H1 (cell line): ENCODE measurements at regions not wholly inside any gene's neighbourhood (a gene's known extent, or its start where the extent isn't known, plus 50 kb on each side); places are given as distances from the start of the nearest gene placed in this dataset.

ENCODE experiments used
- CTCF ChIA-PET: fragments of 300-600 bp; sonication (Branson Sonifier 250); formaldehyde crosslinking; loops from one replicate; lab custom pipeline; 2021; ENCODE audit not compliant: partially characterized antibody; lab: Charles Lee
- POLR2A ChIA-PET: fragments of 300-600 bp; sonication (Branson Sonifier 250); formaldehyde crosslinking; loops from one replicate; lab custom pipeline; 2021; ENCODE audit warnings: inconsistent platforms; ENCODE audit not compliant: partially characterized antibody; lab: Charles Lee
- DNase-seq, 2 experiments: peaks; one replicate each; pipeline versions ENCODE4 v3.0.0 to v3.0.0-alpha.2; 2010 to 2022; ENCODE audit warnings: low spot score in 2 of 2, low read depth in 1 of 2, mixed read lengths in 1 of 2
- FAIRE-seq: peaks from 2 replicates; lab custom pipeline; 2011; peaks lifted over from hg19 to GRCh38; lab: Jason Lieb, UNC
- H2AFZ ChIP-seq: 2 replicates; pipeline ENCODE4 v1.8.1; 2012; ENCODE audit warnings: low read length, inconsistent platforms
- H2AK5ac ChIP-seq: 2 replicates; pipeline ENCODE4 v1.6.1; 2013; ENCODE audit warnings: low read depth, low read length
- H2BK120ac ChIP-seq: replicated peaks from 2 replicates; pipeline ENCODE3; 2013; ENCODE audit warnings: low read depth, low read length, inconsistent platforms
- H2BK12ac ChIP-seq: 2 replicates; pipeline ENCODE4 v1.6.1; 2013; ENCODE audit warnings: low read depth, low read length
- H2BK15ac ChIP-seq: 2 replicates; pipeline ENCODE4 v1.6.1; 2013; ENCODE audit warnings: low read length
- H2BK20ac ChIP-seq: 2 replicates; pipeline ENCODE4 v1.6.1; 2013; ENCODE audit warnings: low read length
- H2BK5ac ChIP-seq: 2 replicates; pipeline ENCODE4 v1.6.1; 2013; ENCODE audit warnings: low read depth, low read length
- H3K14ac ChIP-seq: 2 replicates; pipeline ENCODE4 v1.6.1; 2013; ENCODE audit warnings: inconsistent platforms; ENCODE audit not compliant: insufficient read length
- H3K18ac ChIP-seq: 2 replicates; pipeline ENCODE4 v1.6.1; 2013; ENCODE audit warnings: low read length; ENCODE audit errors: extremely low read depth
- H3K23ac ChIP-seq: 2 replicates; pipeline ENCODE4 v1.6.1; 2013; ENCODE audit warnings: inconsistent platforms; ENCODE audit not compliant: insufficient read length
- H3K23me2 ChIP-seq: 2 replicates; pipeline ENCODE4 v1.6.1; 2013; ENCODE audit warnings: low read depth, low read length
- H3K27ac ChIP-seq: 2 replicates; pipeline ENCODE4 v1.6.1; 2011; ENCODE audit warnings: low read depth, low read length, inconsistent platforms
- H3K27me3 ChIP-seq, 4 experiments: replicated peaks in 1 of 4; 1 replicate in 1 of 4; 2 replicates in 3 of 4; pipeline versions ENCODE4 v1.6.1 to v1.8.1; 2011 to 2013; ENCODE audit warnings: low read length in 3 of 4, mild to moderate bottlenecking in 3 of 4, inconsistent platforms in 2 of 4, mixed read lengths in 2 of 4, moderate library complexity in 1 of 4; ENCODE audit not compliant: control insufficient read depth in 3 of 4, insufficient read depth in 3 of 4; ENCODE audit errors: extremely low read depth in 1 of 4
- H3K36me3 ChIP-seq, 4 experiments: 2 replicates each; pipeline versions ENCODE4 v1.6.1 to v1.8.1; 2011 to 2013; ENCODE audit warnings: mild to moderate bottlenecking in 4 of 4, low read length in 3 of 4, moderate library complexity in 2 of 4, control low read depth in 1 of 4, inconsistent platforms in 1 of 4; ENCODE audit not compliant: insufficient read depth in 4 of 4, control insufficient read depth in 2 of 4
- H3K4ac ChIP-seq: replicated peaks from 2 replicates; pipeline ENCODE3; 2013; ENCODE audit warnings: low read length, low read depth, mixed read lengths, inconsistent platforms; ENCODE audit not compliant: insufficient read length
- H3K4me1 ChIP-seq, 4 experiments: replicated peaks in 1 of 4; 1 replicate in 1 of 4; 2 replicates in 3 of 4; pipeline versions ENCODE4 v1.6.1 to v1.8.1; 2011 to 2013; ENCODE audit warnings: low read length in 3 of 4, inconsistent platforms in 2 of 4, mixed read lengths in 1 of 4; ENCODE audit not compliant: insufficient read depth in 4 of 4, control insufficient read depth in 3 of 4
- H3K4me2 ChIP-seq, 2 experiments: 2 replicates each; pipeline versions ENCODE4 v1.6.1 to v1.8.1; 2011 to 2013; ENCODE audit warnings: low read depth in 2 of 2, low read length in 2 of 2, control low read depth in 1 of 2, inconsistent platforms in 1 of 2, mild to moderate bottlenecking in 1 of 2; ENCODE audit not compliant: insufficient read depth in 1 of 2
- H3K4me3 ChIP-seq, 4 experiments: fragments of 200-600, 300-600 bp in 1 of 4; sonication (generic), shearing (Covaris generic), sonication (Bioruptor Twin) in 1 of 4; 2 replicates each; pipeline versions ENCODE4 v1.5.1 to v1.8.1; 2011 to 2016; ENCODE audit warnings: low read length in 4 of 4, low read depth in 3 of 4, control low read depth in 2 of 4, inconsistent platforms in 2 of 4, mild to moderate bottlenecking in 2 of 4, mixed read lengths in 1 of 4, moderate library complexity in 1 of 4; ENCODE audit not compliant: insufficient read depth in 2 of 4; ENCODE audit errors: extremely low read depth in 1 of 4
- H3K56ac ChIP-seq: replicated peaks from 2 replicates; pipeline ENCODE3; 2013; ENCODE audit warnings: low read depth, mild to moderate bottlenecking, mixed read lengths, low read length, inconsistent platforms; ENCODE audit not compliant: insufficient read length
- H3K79me1 ChIP-seq: 2 replicates; pipeline ENCODE4 v1.6.1; 2013; ENCODE audit warnings: low read depth, low read length, control low read depth
- H3K79me2 ChIP-seq, 2 experiments: 2 replicates each; pipeline versions ENCODE4 v1.6.1 to v1.8.1; 2012 to 2013; ENCODE audit warnings: low read length in 2 of 2, mild to moderate bottlenecking in 2 of 2, inconsistent platforms in 1 of 2; ENCODE audit not compliant: insufficient read depth in 2 of 2, control insufficient read depth in 1 of 2
- H3K9ac ChIP-seq, 4 experiments: replicated peaks in 1 of 4; 1 replicate in 1 of 4; 2 replicates in 3 of 4; pipeline versions ENCODE4 v1.6.1 to v1.8.1; 2011 to 2013; ENCODE audit warnings: low read depth in 3 of 4, low read length in 3 of 4, control low read depth in 2 of 4, mild to moderate bottlenecking in 2 of 4, moderate library complexity in 2 of 4, inconsistent platforms in 1 of 4; ENCODE audit errors: extremely low read depth in 1 of 4
- H3K9me3 ChIP-seq, 2 experiments: 2 replicates each; pipeline versions ENCODE4 v1.6.1 to v1.8.1; 2012 to 2013; ENCODE audit warnings: mild to moderate bottlenecking in 2 of 2, moderate library complexity in 2 of 2, control low read depth in 1 of 2, inconsistent platforms in 1 of 2, low read depth in 1 of 2, low read length in 1 of 2, mixed read lengths in 1 of 2; ENCODE audit not compliant: insufficient read depth in 2 of 2
- H4K20me1 ChIP-seq, 2 experiments: replicated peaks in 1 of 2; 2 replicates each; pipeline versions ENCODE3 to v1.8.1; 2011 to 2013; ENCODE audit warnings: inconsistent platforms in 2 of 2, low read length in 2 of 2, mild to moderate bottlenecking in 1 of 2; ENCODE audit not compliant: insufficient read depth in 2 of 2, control insufficient read depth in 1 of 2
- H4K5ac ChIP-seq: 2 replicates; pipeline ENCODE4 v1.6.1; 2013; ENCODE audit warnings: low read length, low read depth, mixed read lengths, inconsistent platforms; ENCODE audit not compliant: insufficient read length
- H4K8ac ChIP-seq: 2 replicates; pipeline ENCODE4 v1.8.0; 2013; ENCODE audit warnings: mild to moderate bottlenecking, moderate library complexity, low read length, inconsistent platforms; ENCODE audit not compliant: insufficient read depth; ENCODE audit errors: extremely low read depth
- H4K91ac ChIP-seq: replicated peaks from 2 replicates; pipeline ENCODE3; 2013; ENCODE audit warnings: low read length, mixed read lengths, inconsistent platforms; ENCODE audit not compliant: insufficient read length
- ATF2 ChIP-seq: IDR thresholded peaks from 2 replicates; pipeline ENCODE4 v1.6.1; 2012; ENCODE audit warnings: low read length, inconsistent platforms
- CBX5 ChIP-seq: fragments of 300-800, 300-1000 bp; sonication (generic); IDR thresholded peaks from 2 replicates; pipeline ENCODE4 v1.7.1; 2016; ENCODE audit warnings: antibody characterized with exemption, low read length, low read depth
- EZH2 ChIP-seq: fragments of 200-600 bp; sonication (generic); IDR thresholded peaks from 2 replicates; pipeline ENCODE4 v1.7.1; 2012; ENCODE audit warnings: low read depth, mild to moderate bottlenecking, moderate library complexity, low read length, inconsistent platforms; ENCODE audit not compliant: severe bottlenecking
- HDAC6 ChIP-seq: IDR thresholded peaks from one replicate; pipeline ENCODE4 v1.7.1; 2012; ENCODE audit warnings: low read depth, mild to moderate bottlenecking, inconsistent platforms, low read length, moderate library complexity
- MAFK ChIP-seq: IDR thresholded peaks from 2 replicates; pipeline ENCODE4 v1.6.1; 2012; ENCODE audit warnings: low read depth, mild to moderate bottlenecking, improper control_type of control experiment, low read length
- NRF1 ChIP-seq: IDR thresholded peaks from 2 replicates; pipeline ENCODE4 v1.6.1; 2011; ENCODE audit warnings: mild to moderate bottlenecking, low read depth, low read length, improper control_type of control experiment
- RXRA ChIP-seq: IDR thresholded peaks from 2 replicates; pipeline ENCODE4 v1.6.1; 2011; ENCODE audit warnings: low read depth, mild to moderate bottlenecking, low read length, moderate library complexity; ENCODE audit not compliant: insufficient read depth
- SAP30 ChIP-seq: fragments of 300-600 bp; sonication (generic); IDR thresholded peaks from 2 replicates; pipeline ENCODE4 v1.7.1; 2012; ENCODE audit warnings: low read length, moderate library complexity, mild to moderate bottlenecking, inconsistent platforms; ENCODE audit not compliant: insufficient read depth, insufficient replicate concordance
- WGBS, 2 experiments: shearing (Covaris generic) in 1 of 2; methylation state at CpG; one replicate each; pipeline versions ENCODE4 v1.1.6 to v1.1.7; 2013 to 2015; ENCODE audit warnings: low lambda C conversion rate in 2 of 2, mixed read lengths in 2 of 2, inconsistent platforms in 1 of 2, low coverage in 1 of 2, missing lambda C conversion rate in 1 of 2; ENCODE audit not compliant: insufficient replicate concordance in 2 of 2, insufficient coverage in 1 of 2, insufficient read length in 1 of 2; ENCODE audit errors: extremely low coverage in 1 of 2, missing lambda C conversion rate in 1 of 2; 5-methylcytosine and 5-hydroxymethylcytosine counted together

GRCh38 chr12:59181196-59181777 lies 261.0 kb upstream of the LRIG3 start:
- no peak overlapping the region for H3K27ac ChIP-seq
- no peak overlapping the region for H3K4me3 ChIP-seq
- no peak overlapping the region for H2BK20ac ChIP-seq
- no peak overlapping the region for H2BK5ac ChIP-seq
- TF ChIP-seq SAP30, result no peak
- no peak for TF ChIP-seq EZH2
- no peak for TF ChIP-seq MAFK
- no peak for TF ChIP-seq CBX5
- TF ChIP-seq NRF1, result no peak
- no peak for TF ChIP-seq ATF2
- no peak for TF ChIP-seq RXRA
- TF ChIP-seq HDAC6, result no peak
- no peaks in the 10 kb centered on the region for H3K36me3 ChIP-seq
- H4K5ac ChIP-seq, result no peak overlapping the region
- H2BK120ac ChIP-seq, result no peak overlapping the region
- no peaks in the 10 kb centered on the region for H3K23me2 ChIP-seq
- H2BK12ac ChIP-seq, result no peak overlapping the region
- no peak overlapping the region for H2AK5ac ChIP-seq
- H3K14ac ChIP-seq, result no peak overlapping the region
- ChIA-PET POLR2A (no interaction called here), CTCF (interaction anchor here (0.8 kb wide), 1 partner anchor 8 kb away, joined by 4 read pairs; no protein-coding TSS in a partner anchor)
- H2AFZ ChIP-seq, result no peak overlapping the region
- H3K9me3 ChIP-seq, result peaks cover 2% of the 10 kb centered on the region in 2 experiments; a peak in 1 of 4 replicates
- no peak overlapping the region for H4K8ac ChIP-seq
- H3K9ac ChIP-seq, result no peak overlapping the region
- FAIRE-seq, result no peak
- 90% methylated on average over 2 of the region's 2 CpGs; no CpG with 5 or more reads in 1 of the 2 experiments for whole genome bisulfite sequencing, 2 experiments
- no peak overlapping the region for H3K4ac ChIP-seq
- no peaks in the 10 kb centered on the region for H3K4me1 ChIP-seq
- no peak overlapping the region for H3K4me2 ChIP-seq
- H3K79me1 ChIP-seq, result no peaks in the 10 kb centered on the region
- H3K18ac ChIP-seq, result no peak overlapping the region
- no peaks in the 10 kb centered on the region for H3K27me3 ChIP-seq
- DNase-seq, result no peak
- H3K23ac ChIP-seq, result no peak overlapping the region
- H2BK15ac ChIP-seq, result no peak overlapping the region
- H3K79me2 ChIP-seq, result no peaks in the 10 kb centered on the region
- no peak overlapping the region for H4K91ac ChIP-seq
- no peak overlapping the region for H3K56ac ChIP-seq
- no peaks in the 10 kb centered on the region for H4K20me1 ChIP-seq
